ENCODE measurements at regions not wholly inside any gene's neighbourhood (a gene's known extent, or its start where the extent isn't known, plus 50 kb on each side); places are given as distances from the start of the nearest gene placed in this dataset.

GRCh38 chr13:31385540-31385939 is 185.8 kb downstream of the B3GLCT start:
- H3K9me3 ChIP-seq (ENCODE audit: control insufficient read depth, low read depth, low read length), result no peaks in the 10 kb centered on the region
- no peak for TF ChIP-seq EZH2 (IDR thresholded peaks at IDR 0.05; ENCODE audit: low read length)
- no peak for TF ChIP-seq CTCF (optimal IDR thresholded peaks at IDR 0.05 in 1 of 3, IDR thresholded peaks at IDR 0.05 in 1 of 3, conservative IDR thresholded peaks at IDR 0.05 in 1 of 3; ENCODE audit: extremely low read depth in 1 of 3, insufficient read depth in 2 of 3, low read length in 3 of 3)
- H3K27me3 ChIP-seq (ENCODE audit: control insufficient read depth, extremely low read depth, insufficient read depth, low read length), result no peaks in the 10 kb centered on the region
- no peak overlapping the region for H3K4me3 ChIP-seq (ENCODE audit: control insufficient read depth in 2 of 3, extremely low read depth in 1 of 3, insufficient read depth in 2 of 3, low read depth in 1 of 3, low read length in 3 of 3)
- no peak for DNase-seq (ENCODE audit: low read depth, low spot score)
- no peak overlapping the region for H3K4me2 ChIP-seq (ENCODE audit: control insufficient read depth, extremely low read depth, insufficient read depth, low read depth, low read length)
- no peaks in the 10 kb centered on the region for H4K20me1 ChIP-seq (ENCODE audit: control insufficient read depth, extremely low read depth, insufficient read depth, low read length)
- H3K36me3 ChIP-seq (ENCODE audit: control insufficient read depth in 2 of 2, extremely low read depth in 1 of 2, insufficient read depth in 2 of 2, low read length in 2 of 2), result no peaks in the 10 kb centered on the region
- no peaks in the 10 kb centered on the region for H3K79me2 ChIP-seq (ENCODE audit: control insufficient read depth, insufficient read depth, low read length)
- FAIRE-seq, result no peak
- H2AFZ ChIP-seq (ENCODE audit: control insufficient read depth, low read length), result no peak overlapping the region
- no peaks in the 10 kb centered on the region for H3K9me1 ChIP-seq (ENCODE audit: control insufficient read depth, extremely low read depth, insufficient read depth, low read length)
- dilution Hi-C loops (cut with MboI; ENCODE audit: extremely low pct_ligation_motif_present, low sequenced_read_pairs), result no loop called here
- H3K9ac ChIP-seq (ENCODE audit: control insufficient read depth, extremely low read depth, insufficient read depth, low read length), result no peak overlapping the region
- H3K27ac ChIP-seq (ENCODE audit: control insufficient read depth, insufficient read depth, low read length), result no peak overlapping the region
- no peaks in the 10 kb centered on the region for H3K4me1 ChIP-seq (ENCODE audit: control insufficient read depth, extremely low read depth, insufficient read depth, low read length)

- H3K4me1 ChIP-seq (ENCODE audit: control insufficient read depth, extremely low read depth, insufficient read depth, low read length), result no peaks in the 10 kb centered on the region
- H3K27me3 ChIP-seq (ENCODE audit: control insufficient read depth, extremely low read depth, insufficient read depth, low read length), result no peaks in the 10 kb centered on the region
- DNase-seq (ENCODE audit: low read depth, low spot score) (no peak), FAIRE-seq (no peak)
- no peaks in the 10 kb centered on the region for H4K20me1 ChIP-seq (ENCODE audit: control insufficient read depth, extremely low read depth, insufficient read depth, low read length)
- H3K9me3 ChIP-seq (ENCODE audit: control insufficient read depth, low read depth, low read length), result no peaks in the 10 kb centered on the region
- no peak overlapping the region for H3K27ac ChIP-seq (ENCODE audit: control insufficient read depth, insufficient read depth, low read length)
- dilution Hi-C loops (cut with MboI; ENCODE audit: extremely low pct_ligation_motif_present, low sequenced_read_pairs), result no loop called here
- H2AFZ ChIP-seq (ENCODE audit: control insufficient read depth, low read length), result no peak overlapping the region
- no peak overlapping the region for H3K9ac ChIP-seq (ENCODE audit: control insufficient read depth, extremely low read depth, insufficient read depth, low read length)
- H3K9me1 ChIP-seq (ENCODE audit: control insufficient read depth, extremely low read depth, insufficient read depth, low read length), result no peaks in the 10 kb centered on the region
- no peak overlapping the region for H3K4me3 ChIP-seq (ENCODE audit: control insufficient read depth in 2 of 3, extremely low read depth in 1 of 3, insufficient read depth in 2 of 3, low read depth in 1 of 3, low read length in 3 of 3)
- no peak overlapping the region for H3K4me2 ChIP-seq (ENCODE audit: control insufficient read depth, extremely low read depth, insufficient read depth, low read depth, low read length)
- no peaks in the 10 kb centered on the region for H3K36me3 ChIP-seq (ENCODE audit: control insufficient read depth in 2 of 2, extremely low read depth in 1 of 2, insufficient read depth in 2 of 2, low read length in 2 of 2)
- TF ChIP-seq CTCF (optimal IDR thresholded peaks at IDR 0.05 in 1 of 3, IDR thresholded peaks at IDR 0.05 in 1 of 3, conservative IDR thresholded peaks at IDR 0.05 in 1 of 3; ENCODE audit: extremely low read depth in 1 of 3, insufficient read depth in 2 of 3, low read length in 3 of 3) (no peak), EZH2 (IDR thresholded peaks at IDR 0.05; ENCODE audit: low read length) (no peak)
- no peaks in the 10 kb centered on the region for H3K79me2 ChIP-seq (ENCODE audit: control insufficient read depth, insufficient read depth, low read length)
These were observed 194.7 kb downstream of the B3GLCT start for GRCh38 chr13:31394506-31394905.

Data from keratinocyte (primary cell).